ENCODE measurements at regions not wholly inside any gene's neighbourhood (a gene's known extent, or its start where the extent isn't known, plus 50 kb on each side); places are given as distances from the start of the nearest gene placed in this dataset.
"Not testable (repeated sequence)": the region's sequence is repeated elsewhere in the genome, so short reads cannot be mapped to it uniquely, and the experiment has no call there.

GRCh38 chr5:82873452-82873851, 203.7 kb downstream of the TMEM167A start:
- ChIA-PET POLR2A (ENCODE audit: low non-redundant PET) (no interaction called here), CTCF (no interaction called here)

GRCh38 chr5:82872321-82873288, 204.6 kb downstream of the TMEM167A start:
- BruUV-seq (replicated peaks); H3K4me3 ChIP-seq (ENCODE audit: low read depth, low read length, poor library complexity, severe bottlenecking); CTCF ChIA-PET; POLR2A ChIA-PET (ENCODE audit: low non-redundant PET); H3K36me3 ChIP-seq (ENCODE audit: insufficient read depth, low read length, poor library complexity, severe bottlenecking); H3K4me1 ChIP-seq (ENCODE audit: insufficient read depth, low read length, poor library complexity, severe bottlenecking); H3K27ac ChIP-seq (ENCODE audit: low read depth, low read length, poor library complexity, severe bottlenecking); H3K27me3 ChIP-seq (replicated peaks; ENCODE audit: insufficient read depth, low read depth, low read length, poor library complexity); intact Hi-C loops (cut with micrococcal nuclease; ENCODE audit: unreplicated experiment); H3K9me3 ChIP-seq (ENCODE audit: low read depth, low read length, poor library complexity, severe bottlenecking); DNase-seq (ENCODE audit: low spot score): not testable (repeated sequence)

More at GRCh38 chr5:82873452-82873851, 203.7 kb downstream of the TMEM167A start:
- Histone ChIP-seq H3K36me3 (ENCODE audit: insufficient read depth, low read length, poor library complexity, severe bottlenecking) (no peaks in the 10 kb centered on the region), H3K9me3 (ENCODE audit: low read depth, low read length, poor library complexity, severe bottlenecking) (no peaks in the 10 kb centered on the region), H3K4me3 (ENCODE audit: low read depth, low read length, poor library complexity, severe bottlenecking) (no peak overlapping the region), H3K27ac (ENCODE audit: low read depth, low read length, poor library complexity, severe bottlenecking) (no peak overlapping the region), H3K4me1 (ENCODE audit: insufficient read depth, low read length, poor library complexity, severe bottlenecking) (no peaks in the 10 kb centered on the region), H3K27me3 (replicated peaks; ENCODE audit: insufficient read depth, low read depth, low read length, poor library complexity) (no peaks in the 10 kb centered on the region)
- TF ChIP-seq EZH2 (IDR thresholded peaks at IDR 0.05; ENCODE audit: borderline replicate concordance, low read depth, low read length, poor library complexity, severe bottlenecking) (no peak), CTCF (conservative IDR thresholded peaks at IDR 0.05; ENCODE audit: low read depth, low read length) (no peak)
- intact Hi-C loops (cut with micrococcal nuclease; ENCODE audit: unreplicated experiment), result no loop called here
- BruUV-seq (replicated peaks), result no TSS peak
- no peak for DNase-seq (ENCODE audit: low spot score)

- Histone ChIP-seq H3K4me1 (ENCODE audit: insufficient read depth, low read length, poor library complexity, severe bottlenecking) (no peaks in the 10 kb centered on the region), H3K27ac (ENCODE audit: low read depth, low read length, poor library complexity, severe bottlenecking) (no peak overlapping the region), H3K36me3 (ENCODE audit: insufficient read depth, low read length, poor library complexity, severe bottlenecking) (no peaks in the 10 kb centered on the region), H3K27me3 (replicated peaks; ENCODE audit: insufficient read depth, low read depth, low read length, poor library complexity) (no peaks in the 10 kb centered on the region), H3K4me3 (ENCODE audit: low read depth, low read length, poor library complexity, severe bottlenecking) (no peak overlapping the region), H3K9me3 (ENCODE audit: low read depth, low read length, poor library complexity, severe bottlenecking) (no peaks in the 10 kb centered on the region)
- DNase-seq (ENCODE audit: low spot score), result no peak
- ChIA-PET POLR2A (ENCODE audit: low non-redundant PET) (no interaction called here), CTCF (no interaction called here)
- no TSS peak for BruUV-seq (replicated peaks)
- no peak for TF ChIP-seq CTCF (conservative IDR thresholded peaks at IDR 0.05; ENCODE audit: low read depth, low read length)
- no peak for TF ChIP-seq EZH2 (IDR thresholded peaks at IDR 0.05; ENCODE audit: borderline replicate concordance, low read depth, low read length, poor library complexity, severe bottlenecking)
- intact Hi-C loops (cut with micrococcal nuclease; ENCODE audit: unreplicated experiment), result no loop called here
These were observed 211.6 kb downstream of the TMEM167A start for GRCh38 chr5:82865625-82866024.

- intact Hi-C loops (cut with micrococcal nuclease; ENCODE audit: unreplicated experiment), result no loop called here
- CTCF ChIA-PET, result no interaction called here
- Histone ChIP-seq H3K27ac (ENCODE audit: low read depth, low read length, poor library complexity, severe bottlenecking) (no peak overlapping the region), H3K4me3 (ENCODE audit: low read depth, low read length, poor library complexity, severe bottlenecking) (no peak overlapping the region), H3K4me1 (ENCODE audit: insufficient read depth, low read length, poor library complexity, severe bottlenecking) (no peaks in the 10 kb centered on the region), H3K9me3 (ENCODE audit: low read depth, low read length, poor library complexity, severe bottlenecking) (no peaks in the 10 kb centered on the region), H3K36me3 (ENCODE audit: insufficient read depth, low read length, poor library complexity, severe bottlenecking) (no peaks in the 10 kb centered on the region), H3K27me3 (replicated peaks; ENCODE audit: insufficient read depth, low read depth, low read length, poor library complexity) (no peaks in the 10 kb centered on the region)
- POLR2A ChIA-PET (ENCODE audit: low non-redundant PET), result no interaction called here
- no peak for DNase-seq (ENCODE audit: low spot score)
- TF ChIP-seq CTCF (conservative IDR thresholded peaks at IDR 0.05; ENCODE audit: low read depth, low read length) (no peak), EZH2 (IDR thresholded peaks at IDR 0.05; ENCODE audit: borderline replicate concordance, low read depth, low read length, poor library complexity, severe bottlenecking) (no peak)
- no TSS peak for BruUV-seq (replicated peaks)
These were observed 213.9 kb downstream of the TMEM167A start for GRCh38 chr5:82863266-82863665.

Measured in A673 (cell line).